ENCODE measurements at regions not wholly inside any gene's neighbourhood (a gene's known extent, or its start where the extent isn't known, plus 50 kb on each side); places are given as distances from the start of the nearest gene placed in this dataset.

DNA sequence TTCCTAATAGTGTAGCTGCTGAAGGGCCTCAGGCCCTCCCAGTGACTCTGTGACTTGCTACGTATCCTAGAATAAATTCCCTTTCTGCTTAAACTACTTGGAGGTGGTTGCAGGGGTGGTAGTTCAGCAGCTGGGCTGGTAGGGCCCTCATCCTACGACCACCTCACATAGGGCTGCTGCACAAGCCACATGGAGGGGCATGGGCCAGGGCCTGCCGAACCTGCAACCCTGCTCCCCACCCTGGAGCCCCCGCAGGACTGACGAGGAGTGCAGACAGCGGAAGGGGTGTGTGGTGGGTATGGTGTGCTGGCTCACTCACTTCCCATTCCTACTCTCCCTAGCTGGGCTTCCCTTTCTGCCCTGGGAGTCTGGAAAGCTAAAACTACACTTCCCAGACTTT, 56.2 kb upstream of the MLN start (continued):
- TF ChIP-seq ZSCAN18 (CRISPR knock-in tag; IDR thresholded peaks at IDR 0.05) = no peak
- TF ChIP-seq GTF2I (CRISPR knock-in tag; conservative IDR thresholded peaks at IDR 0.05) = no peak
- TF ChIP-seq, protein P1, sequence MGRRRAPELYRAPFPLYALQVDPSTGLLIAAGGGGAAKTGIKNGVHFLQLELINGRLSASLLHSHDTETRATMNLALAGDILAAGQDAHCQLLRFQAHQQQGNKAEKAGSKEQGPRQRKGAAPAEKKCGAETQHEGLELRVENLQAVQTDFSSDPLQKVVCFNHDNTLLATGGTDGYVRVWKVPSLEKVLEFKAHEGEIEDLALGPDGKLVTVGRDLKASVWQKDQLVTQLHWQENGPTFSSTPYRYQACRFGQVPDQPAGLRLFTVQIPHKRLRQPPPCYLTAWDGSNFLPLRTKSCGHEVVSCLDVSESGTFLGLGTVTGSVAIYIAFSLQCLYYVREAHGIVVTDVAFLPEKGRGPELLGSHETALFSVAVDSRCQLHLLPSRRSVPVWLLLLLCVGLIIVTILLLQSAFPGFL (CRISPR knock-in tag; IDR thresholded peaks at IDR 0.05; ENCODE audit: borderline replicate concordance) = no peak
- no peak for TF ChIP-seq MYBL2 (CRISPR knock-in tag; IDR thresholded peaks at IDR 0.05)
- TF ChIP-seq SMAD3 (CRISPR knock-in tag; IDR thresholded peaks at IDR 0.05; ENCODE audit: borderline replicate concordance) = no peak
- TF ChIP-seq IRF2 (CRISPR knock-in tag; IDR thresholded peaks at IDR 0.05; ENCODE audit: borderline replicate concordance, low read depth) = no peak
- TF ChIP-seq PRDM15 (CRISPR knock-in tag; IDR thresholded peaks at IDR 0.05) = no peak
- TF ChIP-seq ZBTB21 (CRISPR knock-in tag; IDR thresholded peaks at IDR 0.05; ENCODE audit: borderline replicate concordance) = no peak
- TF ChIP-seq, protein P2, sequence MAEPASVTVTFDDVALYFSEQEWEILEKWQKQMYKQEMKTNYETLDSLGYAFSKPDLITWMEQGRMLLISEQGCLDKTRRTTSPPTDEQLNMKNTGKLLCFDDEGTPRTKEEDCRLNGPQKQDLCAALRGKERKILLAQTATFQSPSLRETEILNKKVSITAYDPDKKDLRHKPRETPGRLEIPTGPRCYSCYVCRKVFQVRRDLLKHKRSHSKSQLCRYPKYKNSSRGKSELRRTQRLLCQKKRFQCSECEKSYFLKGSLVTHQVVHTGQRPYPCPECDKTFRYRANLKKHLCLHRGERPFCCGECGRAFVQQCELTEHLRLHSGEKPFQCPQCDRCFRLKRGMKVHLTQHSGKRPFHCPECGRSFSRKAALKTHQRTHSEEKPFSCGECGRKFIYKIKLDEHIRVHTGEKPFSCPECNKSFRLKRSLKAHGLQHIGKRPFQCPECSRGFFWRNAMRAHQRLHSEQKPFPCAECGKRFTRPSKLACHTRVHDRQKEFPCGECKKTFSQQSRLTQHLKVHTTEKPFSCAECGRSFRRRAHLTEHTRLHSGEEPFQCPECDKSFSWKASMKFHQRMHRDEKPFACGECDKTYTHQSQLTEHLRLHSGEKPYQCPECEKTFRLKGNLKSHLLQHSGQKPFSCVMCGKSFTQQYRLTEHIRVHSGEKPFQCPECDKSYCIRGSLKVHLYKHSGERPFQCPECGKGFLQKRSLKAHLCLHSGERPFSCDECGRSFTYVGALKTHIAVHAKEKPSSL (CRISPR knock-in tag; conservative IDR thresholded peaks at IDR 0.05) = no peak
- TF ChIP-seq ERG (CRISPR knock-in tag; IDR thresholded peaks at IDR 0.05) = no peak

DNA sequence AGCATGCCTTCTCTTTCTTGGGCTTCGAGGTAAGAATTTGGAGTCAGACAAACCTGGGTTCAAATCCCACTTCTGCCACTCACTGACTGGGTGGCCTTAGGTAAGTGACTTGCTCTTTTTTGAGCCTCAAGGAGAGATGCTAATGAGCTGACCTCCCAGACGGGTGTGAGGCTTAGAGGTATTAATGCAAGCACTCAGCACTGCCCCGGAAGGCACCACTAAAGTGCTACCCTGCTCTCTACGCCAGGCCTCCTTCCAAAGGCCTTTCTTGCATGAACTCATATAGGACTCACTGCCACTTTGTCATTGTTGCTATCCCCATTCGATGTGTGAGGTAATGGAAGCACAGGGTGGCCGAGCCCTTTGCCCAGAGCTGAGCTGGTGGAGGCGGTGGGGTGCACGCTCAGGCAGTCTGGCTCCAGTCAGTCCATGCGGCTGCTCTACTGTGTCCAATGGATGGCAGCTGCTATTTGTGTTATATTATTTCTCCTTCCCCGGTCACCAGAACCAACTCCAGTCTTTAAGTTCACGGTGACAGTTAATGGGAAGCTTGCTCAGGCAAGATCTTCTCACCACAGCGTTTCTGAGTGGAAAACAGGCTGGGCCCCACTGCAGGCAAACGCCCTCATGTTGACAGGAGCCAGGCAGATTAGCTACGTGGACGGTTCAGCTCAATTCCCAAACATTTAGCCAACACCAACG, 55.2 kb upstream of the MLN start:
- ChIA-PET CTCF (interaction anchor here (0.7 to 1.4 kb wide), 2 partner anchors 87 to 99 kb away, joined by 3 to 4 read pairs; no protein-coding TSS in a partner anchor), POLR2A (interaction anchor here (0.6 kb wide), 1 partner anchor 21 kb away, joined by 3 read pairs; no protein-coding TSS in a partner anchor)
- no peaks in the 10 kb centered on the region for H3K36me3 Mint-ChIP-seq
- DNase-seq (ENCODE audit: low spot score) = no peak
- peaks cover 7% of the 10 kb centered on the region for H3K27me3 Mint-ChIP-seq (ENCODE audit: low read depth)
- H3K27ac Mint-ChIP-seq = no peak overlapping the region
- no peaks in the 10 kb centered on the region for H3K9me3 Mint-ChIP-seq
- H3K4me1 Mint-ChIP-seq = peaks cover 19% of the 10 kb centered on the region
- H3K4me3 Mint-ChIP-seq = no peak overlapping the region
- ATAC-seq = no peak
- TF ChIP-seq ZNF263 (CRISPR knock-in tag; IDR thresholded peaks at IDR 0.05; ENCODE audit: low read depth) (no peak), ATF3 (CRISPR knock-in tag; conservative IDR thresholded peaks at IDR 0.05) (no peak), JUN (CRISPR knock-in tag; IDR thresholded peaks at IDR 0.05) (no peak), CREB1 (CRISPR knock-in tag; IDR thresholded peaks at IDR 0.05) (no peak), FOXJ3 (CRISPR knock-in tag; IDR thresholded peaks at IDR 0.05; ENCODE audit: borderline replicate concordance) (no peak), SOX15 (CRISPR knock-in tag; IDR thresholded peaks at IDR 0.05) (no peak), PRDM15 (CRISPR knock-in tag; IDR thresholded peaks at IDR 0.05) (no peak), NR2C2 (CRISPR knock-in tag; IDR thresholded peaks at IDR 0.05) (no peak), JAZF1 (CRISPR knock-in tag; IDR thresholded peaks at IDR 0.05) (no peak), ESRRA (CRISPR knock-in tag; IDR thresholded peaks at IDR 0.05; ENCODE audit: borderline replicate concordance) (no peak), ETV6 (CRISPR knock-in tag; IDR thresholded peaks at IDR 0.05) (no peak)
- TF ChIP-seq, protein P3, sequence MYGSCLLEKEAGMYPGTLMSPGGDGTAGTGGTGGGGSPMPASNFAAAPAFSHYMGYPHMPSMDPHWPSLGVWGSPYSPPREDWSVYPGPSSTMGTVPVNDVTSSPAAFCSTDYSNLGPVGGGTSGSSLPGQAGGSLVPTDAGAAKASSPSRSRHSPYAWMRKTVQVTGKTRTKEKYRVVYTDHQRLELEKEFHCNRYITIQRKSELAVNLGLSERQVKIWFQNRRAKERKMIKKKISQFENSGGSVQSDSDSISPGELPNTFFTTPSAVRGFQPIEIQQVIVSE (CRISPR knock-in tag; IDR thresholded peaks at IDR 0.05; ENCODE audit: borderline replicate concordance) = no peak
